ELR (cell line): ENCODE measurements at regions not wholly inside any gene's neighbourhood (a gene's known extent, or its start where the extent isn't known, plus 50 kb on each side); places are given as distances from the start of the nearest gene placed in this dataset.

Source experiments
- DNase-seq: peaks from one replicate; pipeline ENCODE4 v3.0.0-alpha.2; 2015; ENCODE audit warnings: low read depth

GRCh38 chr3:118269537-118270125 is 765.0 kb downstream of the IGSF11 start:
- DNase-seq, result no peak

GRCh38 chr3:118272991-118273390 is 761.7 kb downstream of the IGSF11 start:
- DNase-seq, result no peak

GRCh38 chr3:118277814-118278213 is 756.8 kb downstream of the IGSF11 start:
- no peak for DNase-seq

GRCh38 chr3:118292841-118293240 is 741.8 kb downstream of the IGSF11 start:
- DNase-seq, result no peak

GRCh38 chr3:118298133-118298532 is 736.5 kb downstream of the IGSF11 start:
- DNase-seq, result no peak

GRCh38 chr3:118304557-118304956 is 730.1 kb downstream of the IGSF11 start:
- no peak for DNase-seq

- no peak for DNase-seq
Measured at GRCh38 chr3:118332699-118333098, 701.9 kb downstream of the IGSF11 start.

- DNase-seq, result no peak
Measured at GRCh38 chr3:118337649-118338048, 697.0 kb downstream of the IGSF11 start.

- DNase-seq, result no peak
Measured at GRCh38 chr3:118347396-118348168, 687.1 kb downstream of the IGSF11 start.

- DNase-seq, result no peak
Measured at GRCh38 chr3:118348169-118348557, 686.5 kb downstream of the IGSF11 start.

- DNase-seq, result no peak
Measured at GRCh38 chr3:118354556-118354955, 680.1 kb downstream of the IGSF11 start.

GRCh38 chr3:118369892-118370491 is 664.7 kb downstream of the IGSF11 start:
- DNase-seq, result no peak

- DNase-seq, result no peak
Measured at GRCh38 chr3:118380576-118380975, 654.1 kb downstream of the IGSF11 start.

GRCh38 chr3:118396491-118396890 is 638.2 kb downstream of the IGSF11 start:
- no peak for DNase-seq

- DNase-seq, result no peak
Measured at GRCh38 chr3:118400086-118400485, 634.6 kb downstream of the IGSF11 start.

GRCh38 chr3:118400886-118401285 is 633.8 kb downstream of the IGSF11 start:
- no peak for DNase-seq

GRCh38 chr3:118401887-118402286 is 632.8 kb downstream of the IGSF11 start:
- DNase-seq, result no peak

GRCh38 chr3:118402971-118403370 is 631.7 kb downstream of the IGSF11 start:
- DNase-seq, result no peak

GRCh38 chr3:118406562-118406961 is 628.1 kb downstream of the IGSF11 start:
- no peak for DNase-seq

GRCh38 chr3:118408431-118408830 is 626.2 kb downstream of the IGSF11 start:
- no peak for DNase-seq

- DNase-seq, result no peak
Measured at GRCh38 chr3:118412503-118412902, 622.1 kb downstream of the IGSF11 start.

GRCh38 chr3:118425272-118425837 is 609.3 kb downstream of the IGSF11 start:
- no peak for DNase-seq

- no peak for DNase-seq
Measured at GRCh38 chr3:118433825-118434224, 600.8 kb downstream of the IGSF11 start.
